Smooth muscle cell (in vitro differentiated cells): ENCODE measurements at regions not wholly inside any gene's neighbourhood (a gene's known extent, or its start where the extent isn't known, plus 50 kb on each side); places are given as distances from the start of the nearest gene placed in this dataset.

Source experiments
- DNase-seq: peaks from one replicate; lab custom pipeline; 2025; ENCODE audit not compliant: unreplicated experiment; lab: John Stamatoyannopoulos, UW
- H2AFZ ChIP-seq: fragments of 200-600 bp; sonication (generic); 2 replicates; pipeline ENCODE4 v1.6.0; 2016; ENCODE audit warnings: antibody characterized with exemption, low read depth, mild to moderate bottlenecking
- H3F3A ChIP-seq: fragments of 200-600 bp; sonication (generic); 2 replicates; pipeline ENCODE4 v1.6.0; 2017; ENCODE audit warnings: antibody characterized with exemption, low read depth
- H3K27ac ChIP-seq: fragments of 200-600 bp; sonication (generic); 2 replicates; pipeline ENCODE4 v1.5.1; 2016; ENCODE audit warnings: low read depth, mild to moderate bottlenecking
- H3K27me3 ChIP-seq: fragments of 200-600 bp; sonication (generic); 2 replicates; pipeline ENCODE4 v1.6.1; 2016; ENCODE audit warnings: low read depth, mild to moderate bottlenecking
- H3K36me3 ChIP-seq: fragments of 200-600 bp; sonication (generic); 2 replicates; pipeline ENCODE4 v1.5.1; 2016; ENCODE audit warnings: low read depth
- H3K4me1 ChIP-seq: fragments of 200-600 bp; sonication (generic); 2 replicates; pipeline ENCODE4 v1.5.1; 2016; ENCODE audit warnings: low read depth
- H3K4me2 ChIP-seq: fragments of 200-600 bp; sonication (generic); 2 replicates; pipeline ENCODE4 v1.6.0; 2016; ENCODE audit warnings: mild to moderate bottlenecking
- H3K4me3 ChIP-seq: fragments of 200-600 bp; sonication (generic); 2 replicates; pipeline ENCODE4 v1.5.1; 2016; ENCODE audit warnings: mild to moderate bottlenecking
- H3K79me2 ChIP-seq: fragments of 200-600 bp; sonication (generic); 2 replicates; pipeline ENCODE4 v1.6.0; 2016; ENCODE audit warnings: low read depth, mild to moderate bottlenecking
- H3K9ac ChIP-seq: fragments of 200-600 bp; sonication (generic); 2 replicates; pipeline ENCODE4 v1.6.0; 2016; ENCODE audit warnings: low read depth
- H3K9me3 ChIP-seq: fragments of 200-600 bp; sonication (generic); replicated peaks from 2 replicates; pipeline ENCODE4 v1.5.1; 2016; ENCODE audit warnings: low read depth
- H4K20me1 ChIP-seq: fragments of 200-600 bp; sonication (generic); 2 replicates; pipeline ENCODE4 v1.6.0; 2016; ENCODE audit warnings: low read depth
- WGBS: methylation state at CpG from one replicate; pipeline ENCODE4 v1.1.7; 2016; ENCODE audit warnings: low lambda C conversion rate; 5-methylcytosine and 5-hydroxymethylcytosine counted together
- TF ChIP-seq, protein P1 (sequence below): fragments of 200-600 bp; sonication (generic); IDR thresholded peaks from 2 replicates; pipeline ENCODE4 v1.5.1; 2017; ENCODE audit warnings: borderline replicate concordance, mild to moderate bottlenecking, antibody characterized with exemption; ENCODE audit not compliant: insufficient read depth, poor library complexity, severe bottlenecking

- H3K27ac ChIP-seq, result no peak overlapping the region
- TF ChIP-seq, protein P1, sequence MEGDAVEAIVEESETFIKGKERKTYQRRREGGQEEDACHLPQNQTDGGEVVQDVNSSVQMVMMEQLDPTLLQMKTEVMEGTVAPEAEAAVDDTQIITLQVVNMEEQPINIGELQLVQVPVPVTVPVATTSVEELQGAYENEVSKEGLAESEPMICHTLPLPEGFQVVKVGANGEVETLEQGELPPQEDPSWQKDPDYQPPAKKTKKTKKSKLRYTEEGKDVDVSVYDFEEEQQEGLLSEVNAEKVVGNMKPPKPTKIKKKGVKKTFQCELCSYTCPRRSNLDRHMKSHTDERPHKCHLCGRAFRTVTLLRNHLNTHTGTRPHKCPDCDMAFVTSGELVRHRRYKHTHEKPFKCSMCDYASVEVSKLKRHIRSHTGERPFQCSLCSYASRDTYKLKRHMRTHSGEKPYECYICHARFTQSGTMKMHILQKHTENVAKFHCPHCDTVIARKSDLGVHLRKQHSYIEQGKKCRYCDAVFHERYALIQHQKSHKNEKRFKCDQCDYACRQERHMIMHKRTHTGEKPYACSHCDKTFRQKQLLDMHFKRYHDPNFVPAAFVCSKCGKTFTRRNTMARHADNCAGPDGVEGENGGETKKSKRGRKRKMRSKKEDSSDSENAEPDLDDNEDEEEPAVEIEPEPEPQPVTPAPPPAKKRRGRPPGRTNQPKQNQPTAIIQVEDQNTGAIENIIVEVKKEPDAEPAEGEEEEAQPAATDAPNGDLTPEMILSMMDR, result no peak
- no peaks in the 10 kb centered on the region for H4K20me1 ChIP-seq
- H3K36me3 ChIP-seq, result no peaks in the 10 kb centered on the region
- H3K4me2 ChIP-seq, result no peak overlapping the region
- no peak overlapping the region for H3K4me3 ChIP-seq
- no peak overlapping the region for H2AFZ ChIP-seq
- H3K4me1 ChIP-seq, result no peaks in the 10 kb centered on the region
- WGBS, result 87% methylated on average over 5 of the region's 5 CpGs
- no peaks in the 10 kb centered on the region for H3K9me3 ChIP-seq
- no peak for DNase-seq
- no peaks in the 10 kb centered on the region for H3F3A ChIP-seq
- no peaks in the 10 kb centered on the region for H3K79me2 ChIP-seq
- no peak overlapping the region for H3K9ac ChIP-seq
- peaks cover 15% of the 10 kb centered on the region for H3K27me3 ChIP-seq
Measured at GRCh38 chr1:30302858-30303257, 420.5 kb downstream of the MATN1 start.

DNA sequence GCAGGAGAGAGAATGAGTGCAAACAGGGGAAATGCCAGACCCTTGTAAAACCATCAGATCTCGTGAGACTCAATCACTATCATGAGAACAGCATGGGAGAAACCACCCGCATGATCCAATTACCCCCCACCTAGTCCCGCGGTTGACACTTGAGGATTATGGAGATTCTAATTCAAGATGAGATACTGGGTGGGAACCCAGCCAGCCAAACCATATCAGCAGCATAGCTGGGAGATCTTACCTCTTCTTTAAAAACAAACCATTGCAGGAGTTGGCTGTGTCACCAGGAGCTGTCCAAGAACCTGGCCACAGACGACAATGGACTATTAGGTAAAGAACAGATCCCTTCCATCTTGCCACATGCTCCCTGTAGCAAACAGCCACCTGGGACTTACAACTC lies 422.7 kb downstream of the MATN1 start:
- Histone ChIP-seq H3K9me3 (no peaks in the 10 kb centered on the region), H3K79me2 (no peaks in the 10 kb centered on the region), H3K27ac (no peak overlapping the region), H3K4me1 (no peaks in the 10 kb centered on the region), H3K9ac (no peak overlapping the region), H3F3A (no peaks in the 10 kb centered on the region), H3K4me2 (no peak overlapping the region), H3K36me3 (no peaks in the 10 kb centered on the region), H4K20me1 (no peaks in the 10 kb centered on the region), H3K27me3 (peaks cover 9% of the 10 kb centered on the region), H3K4me3 (no peak overlapping the region), H2AFZ (no peak overlapping the region)
- WGBS, result 73% methylated on average over 5 of the region's 5 CpGs
- no peak for DNase-seq
- TF ChIP-seq, protein P1, result no peak

DNA sequence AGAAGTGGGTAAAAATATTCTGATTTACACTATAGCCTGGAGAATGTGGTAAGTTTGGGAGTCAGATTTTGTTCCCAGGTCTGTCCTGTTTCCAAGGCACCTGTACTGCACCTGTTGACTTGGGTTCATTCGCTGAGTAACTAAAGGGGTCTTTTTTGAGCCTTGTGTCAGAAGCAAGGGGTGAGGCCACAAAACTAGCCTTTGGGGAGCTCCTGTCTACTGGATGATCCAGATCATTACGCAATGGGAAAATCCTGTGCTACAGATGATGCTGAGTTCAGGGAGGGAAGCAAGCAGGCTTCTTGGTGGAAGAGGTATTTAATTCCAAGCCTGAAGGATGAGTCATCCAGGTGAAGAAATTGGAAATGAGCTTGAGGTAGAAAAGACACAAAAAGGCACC lies 424.0 kb downstream of the MATN1 start:
- Histone ChIP-seq H3F3A (no peaks in the 10 kb centered on the region), H3K9me3 (no peaks in the 10 kb centered on the region), H3K4me2 (no peak overlapping the region), H3K4me1 (no peaks in the 10 kb centered on the region), H3K36me3 (no peaks in the 10 kb centered on the region), H4K20me1 (no peaks in the 10 kb centered on the region), H3K27me3 (peaks cover 9% of the 10 kb centered on the region), H3K4me3 (no peak overlapping the region), H3K27ac (no peak overlapping the region), H3K9ac (no peak overlapping the region), H2AFZ (no peak overlapping the region), H3K79me2 (no peaks in the 10 kb centered on the region)
- 93% methylated on average over 2 of the region's 2 CpGs for WGBS
- TF ChIP-seq, protein P1, result no peak
- DNase-seq, result no peak

GRCh38 chr1:30295674-30296073 lies 427.7 kb downstream of the MATN1 start:
- H3K27ac ChIP-seq, result no peak overlapping the region
- H3K9ac ChIP-seq, result no peak overlapping the region
- no peaks in the 10 kb centered on the region for H3K9me3 ChIP-seq
- H3K79me2 ChIP-seq, result no peaks in the 10 kb centered on the region
- 93% methylated on average over 4 of the region's 4 CpGs for WGBS
- DNase-seq, result no peak
- H3K4me1 ChIP-seq, result no peaks in the 10 kb centered on the region
- H3K4me2 ChIP-seq, result no peak overlapping the region
- H4K20me1 ChIP-seq, result no peaks in the 10 kb centered on the region
- H3K36me3 ChIP-seq, result no peaks in the 10 kb centered on the region
- TF ChIP-seq, protein P1, result no peak
- no peaks in the 10 kb centered on the region for H3F3A ChIP-seq
- no peak overlapping the region for H2AFZ ChIP-seq
- H3K27me3 ChIP-seq, result peaks cover 28% of the 10 kb centered on the region
- H3K4me3 ChIP-seq, result no peak overlapping the region
